MM.1S (cell line): ENCODE measurements at regions not wholly inside any gene's neighbourhood (a gene's known extent, or its start where the extent isn't known, plus 50 kb on each side); places are given as distances from the start of the nearest gene placed in this dataset.

Experiments used
- DNase-seq: peaks from one replicate; pipeline ENCODE4 v3.0.0-alpha.2; 2015
- H2AFZ ChIP-seq: fragments of 300-600 bp; sonication (generic); 2 replicates; pipeline ENCODE4 v1.6.0; 2016; ENCODE audit warnings: antibody characterized with exemption, low read length
- H3F3A ChIP-seq: fragments of 300-600 bp; sonication (generic); 2 replicates; pipeline ENCODE4 v1.6.1; 2016; ENCODE audit warnings: mild to moderate bottlenecking, antibody characterized with exemption, low read length, moderate library complexity, mixed read lengths; ENCODE audit not compliant: insufficient read depth
- H3K27ac ChIP-seq: fragments of 300-600 bp; sonication (generic); 2 replicates; pipeline ENCODE4 v1.5.1; 2016; ENCODE audit warnings: mild to moderate bottlenecking, low read length
- H3K27me3 ChIP-seq: fragments of 300-600 bp; sonication (generic); replicated peaks from 2 replicates; pipeline ENCODE4 v1.6.0; 2016; ENCODE audit warnings: low read length; ENCODE audit not compliant: insufficient read depth
- H3K36me3 ChIP-seq: fragments of 300-600 bp; sonication (generic); replicated peaks from 2 replicates; pipeline ENCODE4 v1.6.1; 2016; ENCODE audit warnings: mild to moderate bottlenecking, low read length, mixed read lengths; ENCODE audit not compliant: insufficient read depth
- H3K4me1 ChIP-seq: fragments of 300-600 bp; sonication (generic); 2 replicates; pipeline ENCODE4 v1.6.1; 2016; ENCODE audit warnings: low read length, mixed read lengths
- H3K4me2 ChIP-seq: fragments of 300-600 bp; sonication (generic); 2 replicates; pipeline ENCODE4 v1.6.0; 2016; ENCODE audit warnings: low read depth, low read length
- H3K4me3 ChIP-seq: fragments of 300-600 bp; sonication (generic); 2 replicates; pipeline ENCODE4 v1.5.1; 2016; ENCODE audit warnings: low read length, mixed read lengths
- H3K79me2 ChIP-seq: fragments of 300-600 bp; sonication (generic); 2 replicates; pipeline ENCODE4 v1.6.1; 2016; ENCODE audit warnings: mixed run types, low read length, mixed read lengths
- H3K9ac ChIP-seq: fragments of 300-600 bp; sonication (generic); 2 replicates; pipeline ENCODE4 v1.6.1; 2016; ENCODE audit warnings: low read length, mixed read lengths
- H3K9me2 ChIP-seq: fragments of 300-600 bp; sonication (generic); replicated peaks from 2 replicates; pipeline ENCODE4 v1.6.1; 2016; ENCODE audit warnings: mild to moderate bottlenecking, low read length, mixed read lengths; ENCODE audit not compliant: insufficient read depth
- H3K9me3 ChIP-seq: fragments of 300-600 bp; sonication (generic); replicated peaks from 2 replicates; pipeline ENCODE4 v1.6.1; 2016; ENCODE audit warnings: mild to moderate bottlenecking, low read length, mixed read lengths; ENCODE audit not compliant: insufficient read depth
- H4K20me1 ChIP-seq: fragments of 300-600 bp; sonication (generic); 2 replicates; pipeline ENCODE4 v1.6.1; 2016; ENCODE audit warnings: mild to moderate bottlenecking, low read length, moderate library complexity, mixed read lengths; ENCODE audit not compliant: insufficient read depth
- EZH2 ChIP-seq: fragments of 300-600 bp; sonication (generic); optimal IDR thresholded peaks from 2 replicates; pipeline ENCODE3; 2017; ENCODE audit warnings: low read depth, mild to moderate bottlenecking, antibody characterized with exemption, low read length, mixed read lengths
- EZH2phosphoT487 ChIP-seq: fragments of 300-600 bp; sonication (generic); IDR thresholded peaks from 2 replicates; pipeline ENCODE4 v1.6.1; 2018; ENCODE audit warnings: antibody characterized with exemption, low read length
- TF ChIP-seq, protein P1 (sequence below): fragments of 300-600 bp; sonication (generic); IDR thresholded peaks from 2 replicates; pipeline ENCODE4 v1.5.1; 2016; ENCODE audit warnings: antibody characterized with exemption, low read length, mixed read lengths

DNA sequence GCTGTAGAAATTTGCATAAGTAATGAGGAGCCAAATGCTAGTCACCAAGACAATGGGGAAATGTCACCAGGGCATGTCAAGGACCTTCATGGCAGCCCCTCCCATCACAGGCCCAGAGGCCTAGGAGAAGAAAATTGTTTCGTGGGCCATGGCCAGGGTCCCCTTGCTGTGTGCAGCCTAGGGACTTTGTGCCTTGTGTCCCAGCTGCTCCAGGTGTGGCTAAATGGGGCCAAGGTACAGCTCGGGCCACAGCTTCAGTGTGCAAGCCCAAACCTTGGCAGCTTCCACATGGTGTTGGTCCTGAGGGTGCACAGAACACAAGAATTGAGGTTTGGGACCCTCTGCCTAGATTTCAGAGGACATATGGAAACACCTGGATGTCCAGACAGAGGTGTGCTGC, 208.8 kb upstream of the TBC1D5 start:
- H3K9me3 ChIP-seq = no peaks in the 10 kb centered on the region
- no peak for TF ChIP-seq EZH2
- TF ChIP-seq EZH2phosphoT487 = no peak
- TF ChIP-seq, protein P1, sequence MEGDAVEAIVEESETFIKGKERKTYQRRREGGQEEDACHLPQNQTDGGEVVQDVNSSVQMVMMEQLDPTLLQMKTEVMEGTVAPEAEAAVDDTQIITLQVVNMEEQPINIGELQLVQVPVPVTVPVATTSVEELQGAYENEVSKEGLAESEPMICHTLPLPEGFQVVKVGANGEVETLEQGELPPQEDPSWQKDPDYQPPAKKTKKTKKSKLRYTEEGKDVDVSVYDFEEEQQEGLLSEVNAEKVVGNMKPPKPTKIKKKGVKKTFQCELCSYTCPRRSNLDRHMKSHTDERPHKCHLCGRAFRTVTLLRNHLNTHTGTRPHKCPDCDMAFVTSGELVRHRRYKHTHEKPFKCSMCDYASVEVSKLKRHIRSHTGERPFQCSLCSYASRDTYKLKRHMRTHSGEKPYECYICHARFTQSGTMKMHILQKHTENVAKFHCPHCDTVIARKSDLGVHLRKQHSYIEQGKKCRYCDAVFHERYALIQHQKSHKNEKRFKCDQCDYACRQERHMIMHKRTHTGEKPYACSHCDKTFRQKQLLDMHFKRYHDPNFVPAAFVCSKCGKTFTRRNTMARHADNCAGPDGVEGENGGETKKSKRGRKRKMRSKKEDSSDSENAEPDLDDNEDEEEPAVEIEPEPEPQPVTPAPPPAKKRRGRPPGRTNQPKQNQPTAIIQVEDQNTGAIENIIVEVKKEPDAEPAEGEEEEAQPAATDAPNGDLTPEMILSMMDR = no peak
- H3K27me3 ChIP-seq = no peaks in the 10 kb centered on the region
- H3F3A ChIP-seq = no peaks in the 10 kb centered on the region
- H3K79me2 ChIP-seq = no peaks in the 10 kb centered on the region
- H3K4me2 ChIP-seq = no peak overlapping the region
- H3K4me3 ChIP-seq = no peak overlapping the region
- no peak overlapping the region for H3K9ac ChIP-seq
- no peak overlapping the region for H3K27ac ChIP-seq
- no peaks in the 10 kb centered on the region for H3K36me3 ChIP-seq
- no peak for DNase-seq
- H4K20me1 ChIP-seq = no peaks in the 10 kb centered on the region
- H3K4me1 ChIP-seq = no peaks in the 10 kb centered on the region
- no peak overlapping the region for H2AFZ ChIP-seq
- H3K9me2 ChIP-seq = no peaks in the 10 kb centered on the region

DNA sequence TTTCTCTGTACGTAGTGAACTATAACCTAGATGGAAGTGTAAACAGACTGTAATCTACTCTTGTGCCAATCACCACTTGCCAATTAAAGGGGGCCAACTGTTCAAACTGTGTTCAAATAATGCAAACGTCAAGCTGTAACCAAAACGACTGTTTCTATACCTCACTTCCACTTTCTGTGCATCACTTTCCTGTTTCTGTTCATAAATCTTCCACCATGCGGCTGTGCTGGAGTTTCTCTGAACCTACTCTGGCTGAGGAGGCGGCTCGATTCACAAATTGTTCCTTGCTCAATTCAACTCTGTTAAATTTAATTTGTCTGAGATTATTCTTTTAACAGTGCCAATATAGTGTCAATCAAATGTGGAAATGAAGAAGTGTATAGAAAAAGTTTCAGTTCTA, 206.7 kb upstream of the TBC1D5 start:
- no peaks in the 10 kb centered on the region for H3K27me3 ChIP-seq
- H3K4me3 ChIP-seq = no peak overlapping the region
- H2AFZ ChIP-seq = no peak overlapping the region
- H3K4me2 ChIP-seq = no peak overlapping the region
- no peaks in the 10 kb centered on the region for H3K79me2 ChIP-seq
- no peak overlapping the region for H3K9ac ChIP-seq
- no peaks in the 10 kb centered on the region for H3K4me1 ChIP-seq
- TF ChIP-seq EZH2phosphoT487 = no peak
- TF ChIP-seq, protein P1 = no peak
- no peak for TF ChIP-seq EZH2
- no peaks in the 10 kb centered on the region for H3K9me3 ChIP-seq
- H3F3A ChIP-seq = no peaks in the 10 kb centered on the region
- no peaks in the 10 kb centered on the region for H4K20me1 ChIP-seq
- no peaks in the 10 kb centered on the region for H3K9me2 ChIP-seq
- H3K36me3 ChIP-seq = no peaks in the 10 kb centered on the region
- no peak overlapping the region for H3K27ac ChIP-seq
- no peak for DNase-seq

DNA sequence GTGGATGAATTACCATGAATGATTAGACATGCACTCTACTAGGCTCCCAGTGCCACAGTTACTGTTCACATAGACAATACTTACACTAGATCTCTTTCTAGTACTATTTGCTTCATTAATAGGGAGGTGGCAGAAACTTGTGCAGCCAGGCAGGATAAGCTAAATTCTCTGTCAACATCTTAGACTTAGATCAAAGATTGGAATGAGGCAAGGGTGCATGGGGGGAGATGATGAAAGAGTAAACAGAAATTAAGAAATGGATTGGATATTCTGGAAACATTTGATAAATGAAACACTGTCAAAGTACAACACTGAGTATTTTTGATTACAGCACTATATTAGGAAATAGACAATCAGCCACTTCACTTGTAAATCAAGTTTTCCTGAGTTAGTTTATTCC, 205.4 kb upstream of the TBC1D5 start:
- TF ChIP-seq, protein P1 = no peak
- TF ChIP-seq EZH2 = no peak
- TF ChIP-seq EZH2phosphoT487 = no peak
- Histone ChIP-seq H3K4me3 (no peak overlapping the region), H2AFZ (no peak overlapping the region), H3K36me3 (no peaks in the 10 kb centered on the region), H3K79me2 (no peaks in the 10 kb centered on the region), H3K9me2 (no peaks in the 10 kb centered on the region), H3K27me3 (no peaks in the 10 kb centered on the region), H3K4me2 (no peak overlapping the region), H3K27ac (no peak overlapping the region), H3F3A (no peaks in the 10 kb centered on the region), H3K9ac (no peak overlapping the region), H3K9me3 (no peaks in the 10 kb centered on the region), H3K4me1 (no peaks in the 10 kb centered on the region), H4K20me1 (no peaks in the 10 kb centered on the region)
- no peak for DNase-seq
